Astrocyte of the spinal cord (primary cell): ENCODE measurements at regions not wholly inside any gene's neighbourhood (a gene's known extent, or its start where the extent isn't known, plus 50 kb on each side); places are given as distances from the start of the nearest gene placed in this dataset.

Experiments used
- DNase-seq: peaks from one replicate; pipeline ENCODE4 v3.0.0; 2011; ENCODE audit warnings: low read depth, low spot score
- H3K4me3 ChIP-seq: 2 replicates; pipeline ENCODE4 v1.5.1; 2011; ENCODE audit warnings: low read depth, mild to moderate bottlenecking, low read length, moderate library complexity
- CTCF ChIP-seq: IDR thresholded peaks from 2 replicates; pipeline ENCODE4 v1.5.1; 2012; ENCODE audit warnings: low read depth, mild to moderate bottlenecking, low read length, inconsistent platforms
- in situ Hi-C: cut with HindIII; loops from 2 replicates; pipeline ENCODE4 v1.10.0; 2017; ENCODE audit warnings: low sequenced_read_pairs

- TF ChIP-seq CTCF = no peak
- in situ Hi-C loops = no loop called here
- H3K4me3 ChIP-seq = no peak overlapping the region
- no peak for DNase-seq
These were observed 151.4 kb downstream of the PTGER3 start for GRCh38 chr1:70896224-70896623.

GRCh38 chr1:70897273-70897672, 150.3 kb downstream of the PTGER3 start:
- no peak for DNase-seq
- no peak for TF ChIP-seq CTCF

GRCh38 chr1:70899735-70900134, 147.9 kb downstream of the PTGER3 start:
- H3K4me3 ChIP-seq = no peak overlapping the region
- TF ChIP-seq CTCF = no peak
- DNase-seq = no peak
- in situ Hi-C loops = no loop called here

More at GRCh38 chr1:70897273-70897672, 150.3 kb downstream of the PTGER3 start:
- no peak overlapping the region for H3K4me3 ChIP-seq
- in situ Hi-C loops = no loop called here

- no peak for TF ChIP-seq CTCF
- H3K4me3 ChIP-seq = no peak overlapping the region
- DNase-seq = no peak
- in situ Hi-C loops = no loop called here
These were observed 145.4 kb downstream of the PTGER3 start for GRCh38 chr1:70902211-70902610.

GRCh38 chr1:70906800-70907199, 140.8 kb downstream of the PTGER3 start:
- TF ChIP-seq CTCF = no peak
- no peak for DNase-seq
- in situ Hi-C loops = no loop called here
- no peak overlapping the region for H3K4me3 ChIP-seq

GRCh38 chr1:70907563-70908310, 139.9 kb downstream of the PTGER3 start:
- in situ Hi-C loops = no loop called here

More at GRCh38 chr1:70907563-70908310, 139.9 kb downstream of the PTGER3 start:
- no peak for TF ChIP-seq CTCF
- DNase-seq = no peak
- no peak overlapping the region for H3K4me3 ChIP-seq
